Sigmoid colon (tissue), 6 donors: ENCODE measurements at regions not wholly inside any gene's neighbourhood (a gene's known extent, or its start where the extent isn't known, plus 50 kb on each side); places are given as distances from the start of the nearest gene placed in this dataset.

Source experiments
- DNase-seq: peaks from one replicate; pipeline ENCODE4 v3.0.0-alpha.2; 2019
- H3K27ac ChIP-seq, 4 donors: fragments of 200-600 bp; sonication (generic); one replicate each; pipeline ENCODE4 v1.5.1; 2016 to 2019; ENCODE audit warnings: mild to moderate bottlenecking in 1 of 4
- H3K27me3 ChIP-seq, 3 donors: fragments of 200-600 bp; sonication (generic); one replicate each; pipeline ENCODE4 v1.5.1; 2019; ENCODE audit warnings: mild to moderate bottlenecking in 1 of 3
- H3K36me3 ChIP-seq, 4 donors: fragments of 200-600 bp; sonication (generic); one replicate each; pipeline ENCODE4 v1.5.1; 2016 to 2019
- H3K4me1 ChIP-seq, 4 donors: fragments of 200-600 bp; sonication (generic); one replicate each; pipeline ENCODE4 v1.5.1; 2017 to 2019
- H3K4me3 ChIP-seq, 4 donors: fragments of 200-600 bp; sonication (generic); one replicate each; pipeline ENCODE4 v1.5.1; 2017 to 2019; ENCODE audit warnings: mild to moderate bottlenecking in 2 of 4, moderate library complexity in 1 of 4
- H3K9me3 ChIP-seq, 4 donors: fragments of 200-600 bp in 3 of 4; sonication (generic) in 3 of 4; one replicate each; pipeline versions ENCODE4 v1.5.1 to v1.6.1; 2013 to 2019
- CTCF ChIP-seq, 4 experiments: fragments of 450-650 bp in 3 of 4; fragments of 200-600 bp in 1 of 4; IDR thresholded peaks; one replicate each; pipeline ENCODE4 v1.5.1; 2016 to 2019; ENCODE audit warnings: antibody characterized with exemption in 4 of 4, mild to moderate bottlenecking in 3 of 4, moderate library complexity in 2 of 4
- EP300 ChIP-seq, 4 donors: sonication (generic); formaldehyde crosslinking; IDR thresholded peaks; one replicate each; pipeline ENCODE4 v1.6.1; 2017; ENCODE audit warnings: antibody characterized with exemption in 4 of 4
- POLR2A ChIP-seq, 2 donors: fragments of 450-650 bp; IDR thresholded peaks; one replicate each; pipeline ENCODE4 v1.6.1; 2016; ENCODE audit warnings: antibody characterized with exemption in 2 of 2, mild to moderate bottlenecking in 2 of 2, moderate library complexity in 2 of 2
- POLR2AphosphoS5 ChIP-seq, 4 donors: sonication (generic); formaldehyde crosslinking; IDR thresholded peaks; one replicate each; pipeline ENCODE4 v1.6.1; 2017; ENCODE audit warnings: antibody characterized with exemption in 4 of 4
- WGBS, 2 donors: extraction: QIAGEN DNeasy Blood & Tissue Kit; methylation state at CpG; one replicate each; pipeline ENCODE4 v1.1.7; 2013; 5-methylcytosine and 5-hydroxymethylcytosine counted together
- intact Hi-C: fragments of 100-400 bp; cut with DNase I; formaldehyde crosslinking; loops from one replicate; pipeline ENCODE4 v1.15.1; 2023
- donor health status: healthy with polysubstance abuse.
- donor health status: healthy.

GRCh38 chr18:27666016-27666415, 480.9 kb upstream of the CHST9 start:
- H3K4me1 ChIP-seq, result no peaks in the 10 kb centered on the region
- no peak overlapping the region for H3K27ac ChIP-seq
- no peak for TF ChIP-seq CTCF (IDR thresholded peaks at IDR 0.05)
- no peak for TF ChIP-seq POLR2A (IDR thresholded peaks at IDR 0.05)
- no peaks in the 10 kb centered on the region for H3K36me3 ChIP-seq
- intact Hi-C loops, result no loop called here
- no peak overlapping the region for H3K4me3 ChIP-seq
- DNase-seq, result no peak
- no peaks in the 10 kb centered on the region for H3K27me3 ChIP-seq
- 68 to 72% methylated on average over 3 of the region's 3 CpGs for whole genome bisulfite sequencing, 2 donors
- no peaks in the 10 kb centered on the region for H3K9me3 ChIP-seq

- H3K9me3 ChIP-seq, result no peaks in the 10 kb centered on the region
- H3K4me1 ChIP-seq, result no peaks in the 10 kb centered on the region
- no peaks in the 10 kb centered on the region for H3K36me3 ChIP-seq
- DNase-seq, result no peak
- 46 to 54% methylated on average over 5 of the region's 5 CpGs for WGBS, 2 donors
- intact Hi-C loops, result no loop called here
- TF ChIP-seq EP300 (IDR thresholded peaks at IDR 0.05) (no peak), CTCF (IDR thresholded peaks at IDR 0.05) (no peak), POLR2A (IDR thresholded peaks at IDR 0.05) (no peak), POLR2AphosphoS5 (IDR thresholded peaks at IDR 0.05) (no peak)
- H3K4me3 ChIP-seq, result no peak overlapping the region
- no peaks in the 10 kb centered on the region for H3K27me3 ChIP-seq
- H3K27ac ChIP-seq, result no peak overlapping the region
Measured at GRCh38 chr18:27665264-27665799, 480.2 kb upstream of the CHST9 start.

- H3K9me3 ChIP-seq, result no peaks in the 10 kb centered on the region
- no peak for DNase-seq
- TF ChIP-seq POLR2AphosphoS5 (IDR thresholded peaks at IDR 0.05) (no peak), POLR2A (IDR thresholded peaks at IDR 0.05) (no peak), EP300 (IDR thresholded peaks at IDR 0.05) (no peak), CTCF (IDR thresholded peaks at IDR 0.05) (no peak)
- no peaks in the 10 kb centered on the region for H3K36me3 ChIP-seq
- H3K4me3 ChIP-seq, result no peak overlapping the region
- intact Hi-C loops, result no loop called here
- 84 to 87% methylated on average over 4 of the region's 4 CpGs for WGBS, 2 donors
- H3K4me1 ChIP-seq, result no peaks in the 10 kb centered on the region
- no peak overlapping the region for H3K27ac ChIP-seq
- H3K27me3 ChIP-seq, result no peaks in the 10 kb centered on the region
Measured at GRCh38 chr18:27662949-27663348, 477.8 kb upstream of the CHST9 start.

GRCh38 chr18:27662537-27662936, 477.4 kb upstream of the CHST9 start:
- no peaks in the 10 kb centered on the region for H3K27me3 ChIP-seq
- H3K36me3 ChIP-seq, result no peaks in the 10 kb centered on the region

More at GRCh38 chr18:27662537-27662936, 477.4 kb upstream of the CHST9 start:
- Histone ChIP-seq H3K4me3 (no peak overlapping the region), H3K9me3 (no peaks in the 10 kb centered on the region), H3K4me1 (no peaks in the 10 kb centered on the region), H3K27ac (no peak overlapping the region)
- DNase-seq, result no peak
- intact Hi-C loops, result no loop called here
- no peak for TF ChIP-seq CTCF (IDR thresholded peaks at IDR 0.05)
- TF ChIP-seq POLR2A (IDR thresholded peaks at IDR 0.05), result no peak
- no peak for TF ChIP-seq EP300 (IDR thresholded peaks at IDR 0.05)
- no peak for TF ChIP-seq POLR2AphosphoS5 (IDR thresholded peaks at IDR 0.05)
